ENCODE measurements at regions not wholly inside any gene's neighbourhood (a gene's known extent, or its start where the extent isn't known, plus 50 kb on each side); places are given as distances from the start of the nearest gene placed in this dataset.
"Not testable (repeated sequence)": the region's sequence is repeated elsewhere in the genome, so short reads cannot be mapped to it uniquely, and the experiment has no call there.

DNA sequence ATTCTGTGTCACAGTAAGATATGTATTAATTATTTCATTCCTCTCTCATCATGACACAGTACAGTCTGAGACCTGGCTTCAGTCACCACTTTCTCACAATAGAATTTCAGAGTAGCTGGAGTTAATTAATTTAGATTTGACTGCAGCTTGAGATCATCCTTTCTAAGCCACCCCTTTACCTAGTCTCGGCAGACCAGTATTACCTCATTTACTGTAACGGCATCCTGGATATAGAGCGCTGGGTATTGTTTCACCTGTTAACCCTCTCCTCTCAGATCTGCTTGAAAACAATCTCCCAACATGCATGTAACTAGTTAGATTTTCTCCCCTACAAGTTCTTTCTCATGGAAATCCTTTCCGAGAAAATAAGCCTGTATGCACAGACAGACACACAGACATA is 1057.5 kb downstream of the GATA3 start:
- TF ChIP-seq, protein P1, sequence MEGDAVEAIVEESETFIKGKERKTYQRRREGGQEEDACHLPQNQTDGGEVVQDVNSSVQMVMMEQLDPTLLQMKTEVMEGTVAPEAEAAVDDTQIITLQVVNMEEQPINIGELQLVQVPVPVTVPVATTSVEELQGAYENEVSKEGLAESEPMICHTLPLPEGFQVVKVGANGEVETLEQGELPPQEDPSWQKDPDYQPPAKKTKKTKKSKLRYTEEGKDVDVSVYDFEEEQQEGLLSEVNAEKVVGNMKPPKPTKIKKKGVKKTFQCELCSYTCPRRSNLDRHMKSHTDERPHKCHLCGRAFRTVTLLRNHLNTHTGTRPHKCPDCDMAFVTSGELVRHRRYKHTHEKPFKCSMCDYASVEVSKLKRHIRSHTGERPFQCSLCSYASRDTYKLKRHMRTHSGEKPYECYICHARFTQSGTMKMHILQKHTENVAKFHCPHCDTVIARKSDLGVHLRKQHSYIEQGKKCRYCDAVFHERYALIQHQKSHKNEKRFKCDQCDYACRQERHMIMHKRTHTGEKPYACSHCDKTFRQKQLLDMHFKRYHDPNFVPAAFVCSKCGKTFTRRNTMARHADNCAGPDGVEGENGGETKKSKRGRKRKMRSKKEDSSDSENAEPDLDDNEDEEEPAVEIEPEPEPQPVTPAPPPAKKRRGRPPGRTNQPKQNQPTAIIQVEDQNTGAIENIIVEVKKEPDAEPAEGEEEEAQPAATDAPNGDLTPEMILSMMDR (IDR thresholded peaks at IDR 0.05; ENCODE audit: extremely low read depth, missing control alignments) = no peak
- DNase-seq (ENCODE audit: low spot score) = no peak

DNA sequence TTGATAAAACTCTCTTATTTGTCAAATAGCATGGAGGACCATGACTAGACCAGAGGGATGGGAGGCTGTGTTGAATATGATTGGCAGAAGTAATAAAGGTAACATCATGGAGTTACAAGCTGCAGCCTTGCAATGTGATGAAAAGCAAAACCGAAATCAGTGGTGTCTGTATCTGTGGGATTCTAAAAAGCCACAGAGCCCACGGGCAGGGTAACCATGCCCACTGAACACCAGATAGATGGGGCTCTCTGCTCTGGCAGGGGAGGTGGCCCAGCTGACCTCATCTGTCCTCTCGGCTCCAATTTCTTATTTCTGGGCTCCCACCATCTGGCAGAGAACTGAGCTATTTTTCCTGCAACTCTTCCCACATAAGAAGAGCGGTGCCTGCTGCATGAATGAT is 1072.2 kb downstream of the GATA3 start:
- TF ChIP-seq, protein P1 (IDR thresholded peaks at IDR 0.05; ENCODE audit: extremely low read depth, missing control alignments) = no peak
- DNase-seq (ENCODE audit: low spot score) = no peak

DNA sequence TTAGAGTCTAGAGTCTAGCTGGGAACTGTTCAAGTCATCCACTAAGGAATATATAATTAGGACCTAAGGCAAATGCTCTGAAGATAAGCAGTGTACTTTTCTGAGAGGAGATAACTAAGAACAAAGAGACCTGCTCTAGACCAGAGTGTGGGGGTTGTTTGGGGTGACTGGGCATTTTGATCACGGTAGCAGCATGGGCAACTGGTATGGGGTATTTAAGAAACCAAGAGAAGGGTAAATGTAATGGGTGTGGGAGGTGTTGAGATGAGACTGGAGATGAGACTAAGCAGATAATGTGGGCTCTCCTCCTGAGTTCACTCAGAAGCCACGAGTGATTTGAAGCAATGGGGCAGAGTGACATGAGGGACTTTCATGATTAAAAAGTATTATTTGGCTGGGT is 1082.9 kb downstream of the GATA3 start:
- TF ChIP-seq, protein P1 (IDR thresholded peaks at IDR 0.05; ENCODE audit: extremely low read depth, missing control alignments) = no peak
- no peak for DNase-seq (ENCODE audit: low spot score)

DNA sequence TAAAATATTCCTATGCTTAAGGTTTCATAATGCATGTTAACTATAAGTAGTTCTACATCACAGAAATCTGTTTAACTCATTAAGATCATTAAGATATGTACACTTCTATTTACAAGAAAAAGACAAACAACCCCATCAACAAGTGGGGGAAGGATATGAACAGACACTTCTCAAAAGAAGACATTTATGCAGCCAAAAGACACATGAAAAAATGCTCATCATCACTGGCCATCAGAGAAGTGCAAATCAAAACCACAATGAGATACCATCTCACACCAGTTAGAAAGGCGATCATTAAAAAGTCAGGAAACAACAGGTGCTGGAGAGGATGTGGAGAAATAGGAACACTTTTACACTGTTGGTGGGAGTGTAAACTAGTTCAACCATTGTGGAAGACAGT is 1084.3 kb downstream of the GATA3 start:
- DNase-seq (ENCODE audit: low spot score) = not testable (repeated sequence)

DNA sequence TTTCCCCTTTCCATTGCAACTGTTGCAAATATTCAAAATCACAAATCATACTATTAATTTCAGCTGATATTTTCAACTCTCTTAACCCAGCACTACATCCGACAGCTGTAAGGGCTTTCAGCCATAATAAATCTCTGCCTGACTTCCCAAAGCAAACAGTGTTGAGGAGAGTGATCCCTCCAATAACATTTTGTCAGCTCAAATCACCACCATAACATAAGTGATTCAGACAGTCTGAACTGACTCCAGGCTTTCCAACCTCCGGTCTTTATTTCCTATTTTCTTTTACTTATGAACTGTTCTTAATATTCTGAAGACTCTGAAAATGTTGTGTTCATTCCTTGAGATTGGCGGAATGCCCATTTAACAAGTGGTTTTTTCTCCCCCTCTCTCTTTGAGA is 1085.9 kb downstream of the GATA3 start:
- DNase-seq (ENCODE audit: low spot score) = no peak
- TF ChIP-seq, protein P1 (IDR thresholded peaks at IDR 0.05; ENCODE audit: extremely low read depth, missing control alignments) = no peak

DNA sequence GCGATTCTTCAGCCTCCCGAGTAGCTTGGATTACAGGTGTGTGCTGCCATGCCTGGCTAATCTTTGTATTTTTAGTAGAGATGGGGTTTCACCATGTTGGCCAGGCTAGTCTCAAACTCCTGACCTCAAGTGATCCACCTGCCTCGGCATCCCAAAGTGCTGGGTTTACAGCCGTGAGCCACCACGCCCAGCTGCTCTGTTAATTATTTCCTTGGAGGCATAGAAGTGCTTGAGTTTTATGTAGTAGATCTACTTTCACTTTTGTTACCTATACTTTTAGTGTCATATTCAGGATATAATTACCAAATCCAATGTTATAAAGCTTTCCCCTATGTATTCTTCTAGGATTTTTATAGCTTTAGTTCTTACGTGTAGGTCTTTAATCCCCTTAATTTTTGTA is 1093.0 kb downstream of the GATA3 start:
- TF ChIP-seq, protein P1 (IDR thresholded peaks at IDR 0.05; ENCODE audit: extremely low read depth, missing control alignments) = no peak
- DNase-seq (ENCODE audit: low spot score) = no peak

DNA sequence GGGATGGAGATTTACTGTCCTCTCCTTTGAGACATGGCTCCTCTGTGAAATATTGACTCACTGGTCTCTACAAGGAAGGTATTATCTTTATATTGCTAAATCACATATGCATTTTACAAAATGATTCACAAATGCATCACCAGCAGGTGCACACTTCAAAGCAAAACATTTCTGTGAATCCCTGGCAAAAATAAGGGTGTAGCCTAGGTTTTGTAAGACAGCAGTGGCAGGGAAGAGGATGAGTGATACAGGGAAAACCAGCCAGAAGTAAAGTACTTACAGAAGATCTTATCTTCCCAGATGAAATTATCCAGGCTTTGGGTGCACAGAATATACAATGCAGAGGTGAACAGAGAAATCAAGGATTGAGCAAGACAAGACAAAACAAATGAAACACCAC is 1094.6 kb downstream of the GATA3 start:
- TF ChIP-seq, protein P1 (IDR thresholded peaks at IDR 0.05; ENCODE audit: extremely low read depth, missing control alignments) = no peak
- DNase-seq (ENCODE audit: low spot score) = no peak

DNA sequence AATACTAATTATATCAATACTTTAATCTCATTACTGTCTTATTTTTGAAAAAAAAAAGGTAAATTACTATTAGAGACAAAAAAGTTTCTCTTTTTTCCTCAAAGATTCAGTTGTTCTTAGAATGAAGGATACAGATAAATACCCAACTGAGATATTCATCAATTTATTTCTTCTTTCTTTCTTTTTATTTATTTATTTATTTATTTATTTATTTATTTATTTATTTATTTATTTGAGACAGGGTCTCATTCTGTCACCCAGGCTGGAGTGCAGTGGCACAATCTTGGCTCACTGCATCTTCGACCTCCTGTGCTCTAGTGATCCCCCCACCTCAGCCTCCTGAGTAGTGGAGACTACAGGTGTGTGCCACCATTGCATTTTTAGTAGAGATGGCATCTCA is 1098.6 kb downstream of the GATA3 start:
- DNase-seq (ENCODE audit: low spot score) = not testable (repeated sequence)

DNA sequence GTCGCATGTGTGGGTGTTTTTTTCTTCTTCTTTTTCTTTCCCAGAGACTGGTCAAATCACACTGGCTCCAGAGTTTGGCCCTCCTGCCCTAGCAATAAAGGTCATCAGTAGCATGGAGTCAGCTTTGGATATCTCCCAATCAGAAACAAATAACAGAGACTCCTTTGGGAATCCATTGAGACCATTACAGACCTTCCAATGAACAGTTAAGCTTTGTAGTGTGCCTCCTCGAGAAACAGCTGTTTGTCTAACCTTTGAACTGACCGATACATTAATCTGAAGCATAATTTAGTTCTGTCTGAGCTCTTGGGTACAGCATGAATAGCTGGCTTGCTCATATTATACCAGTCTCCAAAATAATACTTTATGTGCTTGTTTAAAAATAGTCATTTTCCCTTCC is 1103.2 kb downstream of the GATA3 start:
- no peak for DNase-seq (ENCODE audit: low spot score)
- TF ChIP-seq, protein P1 (IDR thresholded peaks at IDR 0.05; ENCODE audit: extremely low read depth, missing control alignments) = no peak

All from GM20000 (cell line).